ENCODE measurements at regions not wholly inside any gene's neighbourhood (a gene's known extent, or its start where the extent isn't known, plus 50 kb on each side); places are given as distances from the start of the nearest gene placed in this dataset.

DNA sequence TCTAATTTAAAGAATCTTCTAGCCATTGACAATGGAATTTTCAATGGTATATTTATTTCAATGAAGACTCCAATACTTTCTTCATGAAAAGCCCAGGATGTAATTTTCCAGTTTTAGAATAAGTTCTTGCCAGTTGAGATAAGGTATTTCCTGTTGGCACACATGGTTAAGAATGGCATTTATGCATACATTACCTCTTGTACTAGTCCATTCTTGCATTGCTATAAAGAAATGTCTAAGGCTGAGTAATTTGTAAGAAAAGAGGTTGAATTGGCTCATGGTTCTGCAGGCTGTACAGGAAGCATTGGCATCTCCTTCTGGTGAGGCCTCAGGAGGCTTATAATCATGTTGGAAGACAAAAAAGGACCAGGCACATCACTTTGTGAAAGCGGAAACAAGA, 1179.6 kb downstream of the AMY1C start:
- TF ChIP-seq, protein P1, sequence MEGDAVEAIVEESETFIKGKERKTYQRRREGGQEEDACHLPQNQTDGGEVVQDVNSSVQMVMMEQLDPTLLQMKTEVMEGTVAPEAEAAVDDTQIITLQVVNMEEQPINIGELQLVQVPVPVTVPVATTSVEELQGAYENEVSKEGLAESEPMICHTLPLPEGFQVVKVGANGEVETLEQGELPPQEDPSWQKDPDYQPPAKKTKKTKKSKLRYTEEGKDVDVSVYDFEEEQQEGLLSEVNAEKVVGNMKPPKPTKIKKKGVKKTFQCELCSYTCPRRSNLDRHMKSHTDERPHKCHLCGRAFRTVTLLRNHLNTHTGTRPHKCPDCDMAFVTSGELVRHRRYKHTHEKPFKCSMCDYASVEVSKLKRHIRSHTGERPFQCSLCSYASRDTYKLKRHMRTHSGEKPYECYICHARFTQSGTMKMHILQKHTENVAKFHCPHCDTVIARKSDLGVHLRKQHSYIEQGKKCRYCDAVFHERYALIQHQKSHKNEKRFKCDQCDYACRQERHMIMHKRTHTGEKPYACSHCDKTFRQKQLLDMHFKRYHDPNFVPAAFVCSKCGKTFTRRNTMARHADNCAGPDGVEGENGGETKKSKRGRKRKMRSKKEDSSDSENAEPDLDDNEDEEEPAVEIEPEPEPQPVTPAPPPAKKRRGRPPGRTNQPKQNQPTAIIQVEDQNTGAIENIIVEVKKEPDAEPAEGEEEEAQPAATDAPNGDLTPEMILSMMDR (IDR thresholded peaks at IDR 0.05): no peak
- TF ChIP-seq TCF7L2 (IDR thresholded peaks at IDR 0.05; ENCODE audit: low read depth, low read length): no peak
- no peak for TF ChIP-seq POLR2AphosphoS5 (IDR thresholded peaks at IDR 0.05; ENCODE audit: low read depth, low read length)
- TF ChIP-seq, protein P2, sequence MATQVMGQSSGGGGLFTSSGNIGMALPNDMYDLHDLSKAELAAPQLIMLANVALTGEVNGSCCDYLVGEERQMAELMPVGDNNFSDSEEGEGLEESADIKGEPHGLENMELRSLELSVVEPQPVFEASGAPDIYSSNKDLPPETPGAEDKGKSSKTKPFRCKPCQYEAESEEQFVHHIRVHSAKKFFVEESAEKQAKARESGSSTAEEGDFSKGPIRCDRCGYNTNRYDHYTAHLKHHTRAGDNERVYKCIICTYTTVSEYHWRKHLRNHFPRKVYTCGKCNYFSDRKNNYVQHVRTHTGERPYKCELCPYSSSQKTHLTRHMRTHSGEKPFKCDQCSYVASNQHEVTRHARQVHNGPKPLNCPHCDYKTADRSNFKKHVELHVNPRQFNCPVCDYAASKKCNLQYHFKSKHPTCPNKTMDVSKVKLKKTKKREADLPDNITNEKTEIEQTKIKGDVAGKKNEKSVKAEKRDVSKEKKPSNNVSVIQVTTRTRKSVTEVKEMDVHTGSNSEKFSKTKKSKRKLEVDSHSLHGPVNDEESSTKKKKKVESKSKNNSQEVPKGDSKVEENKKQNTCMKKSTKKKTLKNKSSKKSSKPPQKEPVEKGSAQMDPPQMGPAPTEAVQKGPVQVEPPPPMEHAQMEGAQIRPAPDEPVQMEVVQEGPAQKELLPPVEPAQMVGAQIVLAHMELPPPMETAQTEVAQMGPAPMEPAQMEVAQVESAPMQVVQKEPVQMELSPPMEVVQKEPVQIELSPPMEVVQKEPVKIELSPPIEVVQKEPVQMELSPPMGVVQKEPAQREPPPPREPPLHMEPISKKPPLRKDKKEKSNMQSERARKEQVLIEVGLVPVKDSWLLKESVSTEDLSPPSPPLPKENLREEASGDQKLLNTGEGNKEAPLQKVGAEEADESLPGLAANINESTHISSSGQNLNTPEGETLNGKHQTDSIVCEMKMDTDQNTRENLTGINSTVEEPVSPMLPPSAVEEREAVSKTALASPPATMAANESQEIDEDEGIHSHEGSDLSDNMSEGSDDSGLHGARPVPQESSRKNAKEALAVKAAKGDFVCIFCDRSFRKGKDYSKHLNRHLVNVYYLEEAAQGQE (IDR thresholded peaks at IDR 0.05; ENCODE audit: insufficient read depth in 1 of 2, low read depth in 2 of 2, low read length in 1 of 2): no peak

Measured in Panc1 (cell line).